Retinal pigment epithelial cell (primary cell): ENCODE measurements at regions not wholly inside any gene's neighbourhood (a gene's known extent, or its start where the extent isn't known, plus 50 kb on each side); places are given as distances from the start of the nearest gene placed in this dataset.

Experiments used
- DNase-seq: peaks from one replicate; pipeline ENCODE4 v3.0.0-alpha.2; 2010; ENCODE audit warnings: low read depth
- H3K4me3 ChIP-seq: 2 replicates; pipeline ENCODE4 v1.5.1; 2011; ENCODE audit warnings: mild to moderate bottlenecking, low read length, control low read depth, moderate library complexity
- TF ChIP-seq, protein P1 (sequence below): conservative IDR thresholded peaks from 2 replicates; pipeline ENCODE4 v1.5.1; 2011; ENCODE audit warnings: low read depth, low read length, control low read depth, inconsistent platforms

DNA sequence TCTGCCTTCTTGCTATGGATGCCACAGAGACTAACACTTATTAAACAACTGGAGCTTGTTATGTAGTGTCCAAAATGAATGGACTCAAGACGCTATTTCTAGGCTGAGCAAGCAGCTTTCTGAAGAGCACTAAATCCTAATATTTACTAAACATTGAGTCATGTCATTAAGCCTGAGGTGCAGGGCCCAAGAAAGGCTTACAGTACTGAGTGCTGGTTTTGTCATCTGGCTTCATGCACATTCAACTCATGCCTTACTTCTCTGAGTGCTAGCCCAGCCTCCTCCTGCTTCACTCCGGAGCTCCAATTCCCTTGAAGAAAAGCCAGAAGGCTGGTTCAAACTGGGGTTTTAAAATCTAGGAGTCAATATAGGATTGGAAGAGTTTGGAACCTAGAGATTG, 363.3 kb upstream of the CDH5 start:
- TF ChIP-seq, protein P1, sequence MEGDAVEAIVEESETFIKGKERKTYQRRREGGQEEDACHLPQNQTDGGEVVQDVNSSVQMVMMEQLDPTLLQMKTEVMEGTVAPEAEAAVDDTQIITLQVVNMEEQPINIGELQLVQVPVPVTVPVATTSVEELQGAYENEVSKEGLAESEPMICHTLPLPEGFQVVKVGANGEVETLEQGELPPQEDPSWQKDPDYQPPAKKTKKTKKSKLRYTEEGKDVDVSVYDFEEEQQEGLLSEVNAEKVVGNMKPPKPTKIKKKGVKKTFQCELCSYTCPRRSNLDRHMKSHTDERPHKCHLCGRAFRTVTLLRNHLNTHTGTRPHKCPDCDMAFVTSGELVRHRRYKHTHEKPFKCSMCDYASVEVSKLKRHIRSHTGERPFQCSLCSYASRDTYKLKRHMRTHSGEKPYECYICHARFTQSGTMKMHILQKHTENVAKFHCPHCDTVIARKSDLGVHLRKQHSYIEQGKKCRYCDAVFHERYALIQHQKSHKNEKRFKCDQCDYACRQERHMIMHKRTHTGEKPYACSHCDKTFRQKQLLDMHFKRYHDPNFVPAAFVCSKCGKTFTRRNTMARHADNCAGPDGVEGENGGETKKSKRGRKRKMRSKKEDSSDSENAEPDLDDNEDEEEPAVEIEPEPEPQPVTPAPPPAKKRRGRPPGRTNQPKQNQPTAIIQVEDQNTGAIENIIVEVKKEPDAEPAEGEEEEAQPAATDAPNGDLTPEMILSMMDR, result no peak
- no peak overlapping the region for H3K4me3 ChIP-seq
- DNase-seq, result no peak

DNA sequence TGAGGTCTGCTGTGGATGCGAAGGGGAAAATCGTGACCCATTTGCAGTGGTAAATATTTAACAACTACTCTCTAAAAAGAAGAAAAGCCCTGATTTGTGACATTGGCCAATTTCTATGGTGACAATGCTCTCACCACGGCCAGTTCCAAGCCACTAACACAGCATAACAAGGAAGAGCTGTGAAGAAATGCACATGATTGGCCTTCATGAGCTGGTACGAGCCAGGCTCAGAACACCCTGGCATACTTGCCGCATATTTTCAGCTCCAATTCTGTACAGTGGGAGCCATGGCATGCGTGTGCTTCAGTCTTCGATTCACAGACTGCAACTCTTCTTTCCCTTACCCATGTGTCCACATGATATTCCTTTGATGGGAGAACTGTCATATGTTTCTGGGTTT, 363.9 kb upstream of the CDH5 start:
- no peak for DNase-seq
- TF ChIP-seq, protein P1, result no peak
- no peak overlapping the region for H3K4me3 ChIP-seq

DNA sequence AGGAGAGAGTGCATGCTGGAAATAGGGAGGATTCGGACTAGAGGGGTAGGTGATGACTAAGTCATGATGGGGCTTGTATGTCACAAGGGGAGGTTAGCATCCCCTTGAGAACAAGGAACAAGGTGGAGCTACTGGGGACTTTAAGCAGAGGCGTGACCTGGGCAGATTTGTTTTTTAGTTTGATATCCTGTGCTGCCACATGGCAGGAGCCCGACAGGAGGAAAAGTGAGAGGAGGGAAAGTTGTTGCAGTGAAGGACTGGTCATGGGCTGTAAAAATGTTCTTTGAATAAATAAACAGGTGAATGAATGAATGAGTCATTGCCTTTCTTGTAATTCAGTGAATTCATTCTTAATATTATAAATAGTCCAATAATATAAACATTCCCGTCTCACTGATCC, 365.1 kb upstream of the CDH5 start:
- no peak for DNase-seq
- H3K4me3 ChIP-seq, result no peak overlapping the region
- TF ChIP-seq, protein P1, result no peak

DNA sequence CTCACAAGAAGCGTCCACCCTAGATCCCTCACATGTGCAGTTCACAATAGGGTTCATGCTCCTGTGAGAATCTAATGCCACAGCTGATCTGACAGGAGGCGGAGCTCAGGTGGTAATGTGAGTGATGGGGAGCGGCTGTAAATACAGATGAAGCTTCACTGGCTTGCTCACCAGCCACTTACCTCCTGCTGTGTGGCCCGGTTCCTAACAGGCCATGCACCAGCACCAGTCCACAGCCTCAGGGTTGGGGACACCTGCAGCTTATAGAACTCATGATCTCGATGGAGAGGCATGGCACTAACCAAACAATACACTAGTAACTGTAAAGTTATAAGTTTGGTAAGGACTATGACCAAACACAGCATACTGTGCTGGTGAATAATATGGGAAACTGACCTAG, 368.0 kb upstream of the CDH5 start:
- no peak for DNase-seq
- H3K4me3 ChIP-seq, result no peak overlapping the region
- TF ChIP-seq, protein P1, result no peak

DNA sequence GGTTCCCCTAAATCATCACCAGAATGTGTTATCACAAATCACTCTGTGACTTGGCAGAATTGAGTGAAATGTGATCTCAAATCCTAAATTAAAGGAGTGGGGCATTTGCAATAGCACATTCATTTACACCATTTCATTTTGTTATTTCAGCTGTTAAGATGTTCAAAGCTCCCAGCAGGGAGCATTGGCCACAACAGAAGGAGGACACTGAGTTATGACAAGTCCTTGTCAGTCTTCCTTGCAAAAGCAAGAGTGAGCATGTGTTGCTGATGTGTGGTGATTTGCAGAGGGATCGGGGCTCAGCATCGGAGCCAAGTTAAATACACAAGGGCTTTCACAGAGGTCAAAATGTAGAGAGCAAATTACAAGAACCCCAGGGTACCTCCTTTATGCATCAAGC, 372.2 kb upstream of the CDH5 start:
- DNase-seq, result no peak
- TF ChIP-seq, protein P1, result no peak

DNA sequence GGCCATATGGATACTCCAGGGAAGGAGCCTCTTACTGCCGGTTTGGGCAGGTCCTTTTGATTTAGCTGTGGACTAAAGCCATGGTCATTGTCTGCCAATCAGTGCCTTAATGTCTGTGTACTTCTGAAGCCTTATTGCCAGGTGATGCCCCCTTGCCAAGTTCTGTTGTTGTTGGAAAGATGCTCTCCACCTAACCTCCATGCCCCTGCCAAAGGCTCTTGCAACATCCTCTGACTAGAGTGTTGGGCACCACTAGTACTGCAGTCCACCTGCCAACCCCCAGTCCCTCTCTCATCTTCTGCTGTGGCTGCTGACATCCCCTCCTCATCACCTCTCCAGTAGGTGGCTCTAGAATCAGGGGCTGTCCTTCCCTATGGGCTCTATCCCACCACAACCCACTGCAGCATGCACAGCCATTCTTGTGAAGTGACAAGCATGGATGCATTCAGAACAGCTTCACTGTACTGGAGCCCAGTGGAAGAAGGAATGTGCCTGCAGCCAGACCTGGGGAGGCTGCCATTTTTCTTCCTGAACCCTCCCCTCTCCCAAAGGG, 375.3 kb upstream of the CDH5 start:
- TF ChIP-seq, protein P1, result peak; percentile 3
- H3K4me3 ChIP-seq, result no peak overlapping the region
- DNase-seq, result no peak

More for the DNA sequence above, 372.2 kb upstream of the CDH5 start:
- no peak overlapping the region for H3K4me3 ChIP-seq

DNA sequence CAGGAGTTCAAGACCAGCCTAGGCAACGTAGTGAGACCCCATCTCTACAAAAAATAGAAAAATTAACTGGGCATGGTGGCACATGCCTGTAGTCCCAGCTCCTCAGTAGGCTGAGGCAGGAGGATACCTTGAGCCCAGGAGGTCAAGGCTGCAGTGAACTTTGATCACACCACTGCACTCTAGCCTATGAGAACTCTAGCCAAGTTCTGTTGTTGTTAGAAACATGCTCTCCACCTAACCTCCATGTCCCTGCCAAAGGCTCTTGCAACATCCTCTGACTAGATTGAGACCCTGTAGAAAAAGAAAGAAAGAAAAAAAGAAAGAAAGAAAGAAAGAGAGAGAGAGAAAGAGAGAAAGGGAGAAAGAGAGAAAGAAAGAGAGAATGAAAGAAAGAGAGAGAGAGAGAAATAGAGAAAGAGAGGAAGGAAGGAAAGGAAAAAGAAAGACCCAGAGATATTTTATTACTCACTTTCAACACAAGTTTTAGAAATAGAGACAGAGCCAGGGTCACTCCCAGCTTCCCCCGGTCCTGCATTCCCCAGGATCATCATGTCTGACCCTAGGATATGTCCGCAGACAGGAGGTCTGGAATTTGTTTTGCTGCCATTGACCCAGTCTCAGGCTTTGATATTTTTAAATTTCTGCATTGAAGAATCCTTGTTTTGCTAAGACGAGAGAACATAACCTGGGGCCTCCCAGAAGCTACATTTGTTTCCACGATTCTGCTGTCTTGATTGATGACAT, 376.5 kb upstream of the CDH5 start:
- TF ChIP-seq, protein P1, result no peak
- no peak overlapping the region for H3K4me3 ChIP-seq
- DNase-seq, result no peak
